ENCODE measurements at regions not wholly inside any gene's neighbourhood (a gene's known extent, or its start where the extent isn't known, plus 50 kb on each side); places are given as distances from the start of the nearest gene placed in this dataset.
"Not testable (repeated sequence)": the region's sequence is repeated elsewhere in the genome, so short reads cannot be mapped to it uniquely, and the experiment has no call there.

GRCh38 chr14:49960453-49960852 lies 67.6 kb downstream of the ARF6 start:
- no peaks in the 10 kb centered on the region for H3K27me3 ChIP-seq (ENCODE audit: control insufficient read depth, insufficient read depth, low read length)
- no peak overlapping the region for H3K9ac ChIP-seq (ENCODE audit: low read depth, low read length)
- no peaks in the 10 kb centered on the region for H3K9me3 ChIP-seq (replicated peaks; ENCODE audit: low read length)
- no peaks in the 10 kb centered on the region for H3K36me3 ChIP-seq (ENCODE audit: insufficient read depth, low read length)
- no peak overlapping the region for H3K4me2 ChIP-seq (ENCODE audit: low read length)
- peaks cover 4% of the 10 kb centered on the region for H3K4me1 ChIP-seq (ENCODE audit: control insufficient read depth, insufficient read depth, low read length)
- H3K4me3 ChIP-seq (ENCODE audit: low read length): no peak overlapping the region

GRCh38 chr14:49961270-49962222 lies 68.7 kb downstream of the ARF6 start:
- no peaks in the 10 kb centered on the region for H3K9me3 ChIP-seq (replicated peaks; ENCODE audit: low read length)
- no peak overlapping the region for H3K4me2 ChIP-seq (ENCODE audit: low read length)
- H3K36me3 ChIP-seq (ENCODE audit: insufficient read depth, low read length): no peaks in the 10 kb centered on the region
- H3K9ac ChIP-seq (ENCODE audit: low read depth, low read length): no peak overlapping the region
- no peak overlapping the region for H3K4me3 ChIP-seq (ENCODE audit: low read length)
- H3K27me3 ChIP-seq (ENCODE audit: control insufficient read depth, insufficient read depth, low read length): no peaks in the 10 kb centered on the region
- H3K4me1 ChIP-seq (ENCODE audit: control insufficient read depth, insufficient read depth, low read length): peaks cover 11% of the 10 kb centered on the region

- H3K4me3 ChIP-seq (ENCODE audit: low read length): no peak overlapping the region
- no peak overlapping the region for H3K9ac ChIP-seq (ENCODE audit: low read depth, low read length)
- H3K27me3 ChIP-seq (ENCODE audit: control insufficient read depth, insufficient read depth, low read length): no peaks in the 10 kb centered on the region
- H3K9me3 ChIP-seq (replicated peaks; ENCODE audit: low read length): no peaks in the 10 kb centered on the region
- H3K4me2 ChIP-seq (ENCODE audit: low read length): no peak overlapping the region
- H3K36me3 ChIP-seq (ENCODE audit: insufficient read depth, low read length): no peaks in the 10 kb centered on the region
- peaks cover 20% of the 10 kb centered on the region for H3K4me1 ChIP-seq (ENCODE audit: control insufficient read depth, insufficient read depth, low read length)
Observed at GRCh38 chr14:49962621-49963020, 69.7 kb downstream of the ARF6 start.

DNA sequence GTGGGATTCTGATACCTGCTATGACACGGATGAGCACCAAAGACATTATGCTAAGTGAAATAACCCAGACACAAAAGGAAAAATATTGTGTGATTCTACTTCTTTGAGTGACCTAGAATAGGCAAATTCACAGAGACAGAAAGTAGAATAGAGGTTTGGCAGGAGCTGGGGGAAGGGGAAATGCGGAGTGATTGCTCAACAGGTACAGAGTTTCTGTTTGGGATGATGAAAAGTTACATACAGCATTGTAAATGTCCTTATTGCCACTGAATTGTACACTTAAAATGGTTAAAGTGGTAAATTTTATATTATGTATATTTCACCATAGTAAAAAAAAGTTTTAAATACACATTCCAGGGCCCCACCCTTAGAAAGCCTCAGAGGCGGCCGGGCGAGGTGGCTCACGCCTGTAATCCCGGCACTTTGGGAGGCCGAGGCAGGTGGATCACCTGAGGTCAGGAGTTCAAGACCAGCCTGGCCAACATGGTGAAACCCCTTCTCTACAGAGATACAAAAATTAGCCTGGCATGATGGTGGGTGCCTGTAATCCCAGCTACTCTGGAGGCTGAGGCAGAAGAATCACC lies 72.3 kb downstream of the ARF6 start:
- H3K4me1 ChIP-seq (ENCODE audit: control insufficient read depth, insufficient read depth, low read length): peaks cover 21% of the 10 kb centered on the region
- not testable (repeated sequence) for H3K36me3 ChIP-seq (ENCODE audit: insufficient read depth, low read length); H3K4me2 ChIP-seq (ENCODE audit: low read length); H3K9ac ChIP-seq (ENCODE audit: low read depth, low read length); H3K4me3 ChIP-seq (ENCODE audit: low read length); H3K27me3 ChIP-seq (ENCODE audit: control insufficient read depth, insufficient read depth, low read length); H3K9me3 ChIP-seq (replicated peaks; ENCODE audit: low read length)

DNA sequence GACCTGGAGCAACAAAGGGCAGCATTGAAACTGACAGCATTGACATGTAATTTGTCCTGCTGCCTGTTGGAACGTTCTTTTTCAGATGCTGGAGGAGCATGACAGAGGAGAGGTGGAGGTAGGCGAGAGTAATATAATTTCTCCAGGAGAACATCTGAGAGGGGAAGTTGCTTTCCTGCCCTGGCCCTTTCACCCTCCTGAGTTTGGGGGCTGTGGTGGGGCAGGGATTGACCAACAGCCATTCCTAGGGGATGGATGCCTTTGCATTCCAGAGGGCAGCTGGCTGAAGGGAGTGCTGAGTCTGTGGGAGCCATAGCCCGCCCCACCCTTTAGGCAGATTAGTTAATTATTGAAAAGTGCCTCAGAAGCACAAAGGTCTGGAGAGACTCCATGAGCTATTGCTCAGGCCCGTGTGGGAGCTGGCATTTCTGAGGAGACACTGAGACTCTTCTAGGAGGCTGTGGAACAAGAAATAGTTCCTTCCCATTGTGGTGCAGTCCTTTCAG lies 73.5 kb downstream of the ARF6 start:
- no peaks in the 10 kb centered on the region for H3K9me3 ChIP-seq (replicated peaks; ENCODE audit: low read length)
- no peaks in the 10 kb centered on the region for H3K36me3 ChIP-seq (ENCODE audit: insufficient read depth, low read length)
- H3K4me2 ChIP-seq (ENCODE audit: low read length): peak overlapping the region; percentile 31
- H3K4me3 ChIP-seq (ENCODE audit: low read length): no peak overlapping the region
- no peak overlapping the region for H3K9ac ChIP-seq (ENCODE audit: low read depth, low read length)
- H3K27me3 ChIP-seq (ENCODE audit: control insufficient read depth, insufficient read depth, low read length): no peaks in the 10 kb centered on the region
- peaks cover 33% of the 10 kb centered on the region for H3K4me1 ChIP-seq (ENCODE audit: control insufficient read depth, insufficient read depth, low read length)

GRCh38 chr14:49966971-49967630 lies 74.2 kb downstream of the ARF6 start:
- H3K4me1 ChIP-seq (ENCODE audit: control insufficient read depth, insufficient read depth, low read length): peaks cover 36% of the 10 kb centered on the region
- H3K36me3 ChIP-seq (ENCODE audit: insufficient read depth, low read length): no peaks in the 10 kb centered on the region
- no peak overlapping the region for H3K4me3 ChIP-seq (ENCODE audit: low read length)
- H3K9me3 ChIP-seq (replicated peaks; ENCODE audit: low read length): no peaks in the 10 kb centered on the region
- H3K4me2 ChIP-seq (ENCODE audit: low read length): no peak overlapping the region
- H3K27me3 ChIP-seq (ENCODE audit: control insufficient read depth, insufficient read depth, low read length): no peaks in the 10 kb centered on the region
- H3K9ac ChIP-seq (ENCODE audit: low read depth, low read length): no peak overlapping the region

DNA sequence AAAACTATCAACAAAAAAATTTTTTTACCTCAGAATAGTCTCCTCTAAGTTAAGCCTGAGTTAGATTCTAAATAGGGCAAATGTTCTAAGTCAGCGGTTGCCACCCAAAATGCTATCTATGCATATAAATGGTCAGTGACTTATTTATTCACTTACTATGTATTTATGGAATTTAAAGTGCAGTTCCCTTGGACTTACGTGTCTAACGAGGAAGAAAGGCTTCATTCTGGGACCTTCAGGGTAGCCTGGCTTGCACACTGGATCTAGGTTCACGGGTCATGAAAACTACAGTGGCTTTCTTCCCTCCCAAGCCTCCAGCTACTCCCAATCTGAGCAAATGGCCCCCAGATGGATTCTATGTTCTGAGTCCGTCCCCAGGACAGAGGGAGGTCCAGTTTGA lies 77.1 kb downstream of the ARF6 start:
- H3K4me1 ChIP-seq (ENCODE audit: control insufficient read depth, insufficient read depth, low read length): peaks cover 59% of the 10 kb centered on the region
- no peaks in the 10 kb centered on the region for H3K9me3 ChIP-seq (replicated peaks; ENCODE audit: low read length)
- no peak overlapping the region for H3K4me3 ChIP-seq (ENCODE audit: low read length)

DNA sequence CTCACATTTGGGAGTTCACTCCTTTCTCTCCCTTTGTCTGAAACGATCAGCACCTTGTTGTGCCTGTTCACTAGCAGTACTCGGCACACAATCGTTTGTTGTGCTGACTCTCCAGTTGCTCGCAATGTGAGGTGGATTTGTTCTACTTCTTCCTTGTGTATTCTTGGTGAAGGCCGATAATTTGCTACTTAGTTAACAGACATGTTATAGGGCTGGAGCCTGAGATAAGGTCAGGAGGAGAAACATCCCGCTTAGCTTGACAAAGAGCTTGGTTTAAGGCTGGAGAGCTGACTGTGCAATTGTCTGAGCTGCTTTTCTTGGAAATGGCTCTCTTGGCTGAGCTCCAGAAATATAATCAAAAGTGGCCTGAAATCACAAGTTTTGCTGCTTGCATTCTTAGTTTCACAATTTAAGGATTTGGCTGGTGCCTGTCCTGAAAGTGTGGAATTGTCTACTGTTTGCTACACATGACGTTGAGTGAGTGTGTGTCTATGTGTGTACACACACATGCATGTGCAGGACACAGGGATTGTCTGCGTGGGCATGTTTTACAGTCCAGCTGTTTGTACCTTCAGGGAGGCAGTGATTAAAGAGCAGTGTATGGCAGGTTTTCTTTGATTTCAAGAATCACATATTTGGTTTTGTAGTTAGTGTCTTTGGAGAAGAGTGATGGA lies 77.7 kb downstream of the ARF6 start:
- no peak overlapping the region for H3K4me3 ChIP-seq (ENCODE audit: low read length)
- H3K36me3 ChIP-seq (ENCODE audit: insufficient read depth, low read length): no peaks in the 10 kb centered on the region
- no peaks in the 10 kb centered on the region for H3K9me3 ChIP-seq (replicated peaks; ENCODE audit: low read length)
- no peaks in the 10 kb centered on the region for H3K27me3 ChIP-seq (ENCODE audit: control insufficient read depth, insufficient read depth, low read length)
- H3K4me2 ChIP-seq (ENCODE audit: low read length): peak overlapping the region; percentile 34
- peaks cover 64% of the 10 kb centered on the region for H3K4me1 ChIP-seq (ENCODE audit: control insufficient read depth, insufficient read depth, low read length)
- peak overlapping the region; percentile 18 for H3K9ac ChIP-seq (ENCODE audit: low read depth, low read length)

More for the DNA sequence above, 77.1 kb downstream of the ARF6 start:
- Histone ChIP-seq H3K36me3 (ENCODE audit: insufficient read depth, low read length) (no peaks in the 10 kb centered on the region), H3K27me3 (ENCODE audit: control insufficient read depth, insufficient read depth, low read length) (no peaks in the 10 kb centered on the region), H3K9ac (ENCODE audit: low read depth, low read length) (peak overlapping the region; percentile 18), H3K4me2 (ENCODE audit: low read length) (no peak overlapping the region)

- H3K4me1 ChIP-seq (ENCODE audit: control insufficient read depth, insufficient read depth, low read length): peaks cover 67% of the 10 kb centered on the region
- H3K9me3 ChIP-seq (replicated peaks; ENCODE audit: low read length): no peaks in the 10 kb centered on the region
- H3K4me3 ChIP-seq (ENCODE audit: low read length): no peak overlapping the region
- no peaks in the 10 kb centered on the region for H3K36me3 ChIP-seq (ENCODE audit: insufficient read depth, low read length)
- no peaks in the 10 kb centered on the region for H3K27me3 ChIP-seq (ENCODE audit: control insufficient read depth, insufficient read depth, low read length)
- H3K9ac ChIP-seq (ENCODE audit: low read depth, low read length): no peak overlapping the region
- peak overlapping the region; percentile 67 for H3K4me2 ChIP-seq (ENCODE audit: low read length)
Observed at GRCh38 chr14:49971156-49972130, 78.6 kb downstream of the ARF6 start.

GRCh38 chr14:49972131-49972671 lies 79.3 kb downstream of the ARF6 start:
- no peaks in the 10 kb centered on the region for H3K36me3 ChIP-seq (ENCODE audit: insufficient read depth, low read length)
- H3K9ac ChIP-seq (ENCODE audit: low read depth, low read length): peak overlapping the region; percentile 69
- H3K27me3 ChIP-seq (ENCODE audit: control insufficient read depth, insufficient read depth, low read length): no peaks in the 10 kb centered on the region
- H3K9me3 ChIP-seq (replicated peaks; ENCODE audit: low read length): no peaks in the 10 kb centered on the region
- H3K4me3 ChIP-seq (ENCODE audit: low read length): peak overlapping the region; percentile 31
- peak overlapping the region; percentile 67 for H3K4me2 ChIP-seq (ENCODE audit: low read length)
- peaks cover 69% of the 10 kb centered on the region for H3K4me1 ChIP-seq (ENCODE audit: control insufficient read depth, insufficient read depth, low read length)

Measured in skeletal muscle satellite cell (primary cell).